GM21367 (cell line): ENCODE measurements at regions not wholly inside any gene's neighbourhood (a gene's known extent, or its start where the extent isn't known, plus 50 kb on each side); places are given as distances from the start of the nearest gene placed in this dataset.

Experiments used
- ATAC-seq: cut with Tn5 transposase; IDR thresholded peaks from one replicate; pipeline ENCODE4 v1.9.1; 2021; ENCODE audit not compliant: unreplicated experiment

DNA sequence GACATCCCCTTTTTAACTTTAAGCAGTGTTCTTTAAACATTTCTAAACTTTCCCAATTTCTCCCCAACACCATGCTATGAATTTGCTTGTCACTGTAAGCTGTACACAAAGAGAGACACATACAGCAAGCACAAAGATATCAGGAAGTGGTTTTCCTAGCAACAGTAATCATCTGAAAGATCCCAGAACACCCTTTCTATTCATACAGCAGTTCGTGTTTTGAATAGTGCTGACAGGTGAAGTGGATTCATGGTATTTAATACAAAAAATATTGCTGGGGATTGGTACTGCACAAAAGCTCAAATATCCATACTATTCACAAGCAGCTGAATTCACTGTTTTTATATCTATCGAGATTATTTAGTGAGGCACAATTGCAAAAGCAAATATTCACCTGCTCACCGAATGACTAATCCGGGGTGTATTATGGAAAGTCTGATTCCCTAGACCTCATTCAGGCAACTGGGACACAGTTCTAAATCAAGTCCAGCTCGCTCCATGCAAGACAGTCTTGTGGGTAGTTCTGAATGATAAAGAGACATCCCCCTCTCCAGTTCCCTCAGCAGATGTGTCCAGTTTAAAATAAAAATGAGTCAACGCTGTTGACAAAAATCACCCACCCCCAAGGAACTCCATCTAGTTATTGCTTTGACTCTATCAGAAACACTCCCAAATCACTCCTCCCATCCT lies 107.1 kb upstream of the TSHZ2 start:
- no peak for ATAC-seq

DNA sequence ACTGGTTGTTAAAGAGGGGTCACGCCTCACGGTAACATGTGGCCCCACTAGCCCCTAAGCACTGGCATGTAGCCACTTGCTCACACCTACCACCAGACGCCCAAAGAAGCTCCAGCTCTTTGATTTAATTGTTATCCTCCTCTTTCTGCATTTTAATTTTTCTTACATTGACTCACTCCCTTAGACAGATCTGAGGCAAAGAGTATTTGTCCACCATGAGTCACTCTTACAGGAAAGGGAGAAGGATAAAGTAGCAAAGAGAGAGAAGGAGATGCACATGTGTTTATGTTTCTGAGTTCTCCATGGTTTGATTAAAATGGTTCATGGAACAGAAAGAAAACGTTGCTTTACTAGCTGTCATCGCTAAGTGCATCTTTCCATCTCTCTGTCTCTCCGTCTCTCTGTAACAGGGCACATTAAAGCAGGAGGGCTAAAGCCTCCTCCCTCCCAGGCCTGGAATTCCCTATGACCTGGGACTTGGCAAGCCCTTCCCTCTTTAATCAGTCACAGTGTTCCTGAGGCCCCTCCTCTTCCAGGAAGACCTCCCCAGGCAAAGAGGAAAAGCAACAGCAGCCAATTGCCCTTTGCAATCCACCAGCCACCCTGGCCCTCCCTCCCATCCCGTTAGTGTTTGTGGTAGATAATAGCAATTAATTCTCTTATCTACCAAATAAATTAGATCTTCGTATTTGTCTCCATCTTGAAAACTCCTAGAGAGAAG lies 112.8 kb upstream of the TSHZ2 start:
- no peak for ATAC-seq

GRCh38 chr20:52852714-52853113 lies 119.4 kb upstream of the TSHZ2 start:
- no peak for ATAC-seq

- no peak for ATAC-seq
These were observed 124.3 kb upstream of the TSHZ2 start for GRCh38 chr20:52847731-52848359.

- no peak for ATAC-seq
These were observed 125.0 kb upstream of the TSHZ2 start for GRCh38 chr20:52847029-52847660.

GRCh38 chr20:52845044-52845443 lies 127.1 kb upstream of the TSHZ2 start:
- no peak for ATAC-seq

- ATAC-seq = no peak
These were observed 128.7 kb upstream of the TSHZ2 start for GRCh38 chr20:52843425-52843824.

DNA sequence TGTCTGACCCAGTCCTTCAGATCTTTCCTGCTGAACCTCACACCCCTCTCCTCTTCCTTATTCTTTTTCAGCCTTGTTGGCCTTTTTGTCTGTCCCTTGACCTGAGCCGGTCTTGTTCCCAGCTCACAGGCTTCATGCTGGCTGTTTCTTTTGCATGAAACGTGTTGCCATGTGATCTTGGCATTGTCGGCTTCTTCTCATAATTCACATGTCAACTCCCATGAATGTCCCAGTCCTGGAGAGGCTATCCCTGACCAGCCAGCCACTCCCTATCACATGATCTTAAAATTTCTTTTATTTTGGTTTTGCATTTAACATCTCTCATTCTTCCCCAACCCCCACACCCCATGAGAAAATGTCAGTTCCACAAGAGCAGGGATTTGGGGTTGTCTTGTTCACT lies 131.2 kb upstream of the TSHZ2 start:
- ATAC-seq = no peak

DNA sequence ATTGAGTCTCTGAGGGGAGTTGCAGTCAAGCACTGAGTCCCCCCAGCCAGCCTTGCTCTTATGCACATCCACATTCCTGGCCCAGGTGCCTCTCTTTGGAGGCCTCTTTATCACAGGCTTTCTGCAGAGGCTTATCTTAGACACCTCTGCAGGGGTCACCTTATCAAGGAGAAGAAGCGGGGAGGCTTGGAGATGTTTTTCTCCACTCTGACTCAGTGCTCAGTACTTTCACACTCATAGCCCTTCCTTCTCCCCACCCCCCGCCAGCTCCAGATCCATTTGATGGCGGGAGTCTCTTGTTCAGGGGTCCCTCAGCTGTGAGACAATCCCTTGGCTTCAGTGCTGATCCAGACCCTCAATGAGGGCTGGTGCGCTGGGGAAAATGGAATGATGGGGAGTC lies 132.1 kb upstream of the TSHZ2 start:
- ATAC-seq = no peak

DNA sequence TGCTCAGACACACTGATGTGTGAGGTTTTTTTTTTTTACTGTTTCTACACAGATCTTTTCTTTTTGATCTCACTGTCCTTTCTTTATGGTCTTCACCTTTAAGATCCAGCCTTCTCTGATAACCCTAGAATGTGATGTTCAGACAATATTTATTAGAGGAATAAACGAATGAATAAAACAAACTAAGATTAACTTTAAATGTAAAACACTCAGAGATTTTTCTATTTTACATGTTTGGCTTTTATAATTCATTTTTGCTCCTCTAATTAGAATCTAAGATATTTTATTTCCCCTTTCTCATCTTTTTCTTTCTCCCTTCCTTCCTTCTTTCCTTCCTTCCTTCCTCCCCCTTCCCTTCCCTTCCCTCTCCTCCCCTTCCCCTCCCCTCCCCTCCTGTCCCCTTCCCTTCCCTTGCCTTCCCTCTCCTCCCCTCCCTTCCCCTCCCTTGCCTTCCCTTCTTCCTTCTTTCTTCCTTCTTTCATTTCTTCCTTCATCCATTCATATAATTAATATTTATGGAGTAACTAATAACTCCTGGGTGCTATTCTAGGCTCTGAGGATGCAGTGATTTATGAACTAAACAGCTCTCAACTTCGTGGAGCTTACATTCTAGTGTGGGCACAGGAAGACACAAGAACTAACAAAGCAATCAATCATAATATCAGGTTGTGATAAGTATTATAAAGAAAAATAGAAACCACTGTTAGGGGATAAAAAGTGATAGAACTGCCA lies 133.5 kb upstream of the TSHZ2 start:
- no peak for ATAC-seq

DNA sequence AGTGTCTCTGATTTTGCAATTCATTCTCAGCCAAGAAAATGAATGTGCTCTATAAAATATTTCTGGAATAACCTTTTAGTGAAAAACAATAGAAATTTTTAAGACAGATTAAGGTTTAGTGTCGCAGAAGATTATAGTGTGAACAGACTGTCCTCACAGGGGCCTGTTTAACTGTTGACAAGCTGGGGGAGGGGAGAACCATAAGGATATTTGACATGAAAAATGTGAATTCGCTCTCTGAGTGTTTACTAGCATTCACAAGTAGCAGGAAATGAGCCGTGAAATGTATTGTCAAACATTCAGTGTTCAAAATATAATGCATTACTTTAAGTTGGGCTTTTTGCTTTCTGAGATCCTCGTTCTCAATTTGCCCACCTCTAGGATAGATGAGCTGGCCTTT lies 134.8 kb upstream of the TSHZ2 start:
- no peak for ATAC-seq

- no peak for ATAC-seq
These were observed 138.3 kb upstream of the TSHZ2 start for GRCh38 chr20:52833901-52834300.

- ATAC-seq = no peak
These were observed 139.9 kb upstream of the TSHZ2 start for GRCh38 chr20:52832151-52832774.

GRCh38 chr20:52830598-52830997 lies 141.6 kb upstream of the TSHZ2 start:
- ATAC-seq = no peak

DNA sequence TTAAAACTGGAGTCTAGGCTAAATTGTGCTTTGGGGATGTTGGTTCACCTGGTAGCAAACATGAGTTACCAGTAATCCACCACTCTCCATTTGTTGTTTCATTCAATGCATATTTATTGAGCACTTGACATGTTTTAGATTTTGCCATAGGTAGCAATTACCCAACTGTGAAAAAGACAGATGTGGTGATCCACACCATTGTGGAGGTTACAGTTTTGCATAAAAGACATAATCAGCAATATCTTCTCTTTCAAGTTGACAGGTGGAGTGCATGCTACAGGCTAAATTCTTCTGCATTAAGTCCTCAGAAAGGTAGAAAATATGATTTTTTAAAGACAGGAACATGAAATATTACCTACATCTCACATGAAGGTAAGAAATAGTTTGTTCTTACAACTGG lies 143.0 kb upstream of the TSHZ2 start:
- ATAC-seq = no peak

DNA sequence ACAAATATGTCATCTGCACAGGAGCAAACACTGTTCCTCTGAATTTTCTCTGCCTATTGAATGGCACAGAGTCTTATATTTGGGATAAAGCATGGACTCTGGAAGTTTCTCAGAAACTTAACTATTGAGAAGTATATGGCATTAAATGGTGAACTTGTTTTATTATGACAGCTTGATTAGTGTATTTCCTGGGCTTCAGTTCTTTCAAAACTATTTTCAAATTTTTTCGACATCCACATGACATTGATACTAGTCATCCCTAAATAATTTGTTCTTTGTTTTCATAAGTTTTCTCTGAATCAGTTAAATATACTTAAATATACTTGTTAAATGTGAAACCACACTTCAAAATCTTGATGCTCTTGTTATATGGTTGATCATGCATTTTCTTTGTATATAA lies 144.0 kb upstream of the TSHZ2 start:
- ATAC-seq = no peak

GRCh38 chr20:52826722-52827121 lies 145.4 kb upstream of the TSHZ2 start:
- ATAC-seq = no peak

DNA sequence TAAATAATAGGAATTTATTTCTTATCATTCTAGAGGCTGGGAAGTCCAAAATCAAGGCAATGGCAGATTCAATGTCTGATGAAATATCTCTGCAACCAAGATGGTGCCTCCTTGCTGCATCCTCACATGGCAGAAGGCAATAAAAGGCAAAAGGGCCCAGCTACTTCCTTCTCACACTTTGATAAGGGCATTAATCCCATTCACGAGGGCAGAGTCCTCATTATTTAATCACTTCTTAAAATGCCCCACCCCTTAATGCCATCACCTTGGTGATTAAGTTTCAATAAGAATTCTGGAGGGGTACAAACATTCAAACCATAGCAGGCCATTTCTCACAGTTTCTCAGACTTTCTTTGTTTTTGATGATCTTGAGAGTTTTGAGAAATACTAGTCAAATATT lies 145.8 kb upstream of the TSHZ2 start:
- ATAC-seq = no peak

DNA sequence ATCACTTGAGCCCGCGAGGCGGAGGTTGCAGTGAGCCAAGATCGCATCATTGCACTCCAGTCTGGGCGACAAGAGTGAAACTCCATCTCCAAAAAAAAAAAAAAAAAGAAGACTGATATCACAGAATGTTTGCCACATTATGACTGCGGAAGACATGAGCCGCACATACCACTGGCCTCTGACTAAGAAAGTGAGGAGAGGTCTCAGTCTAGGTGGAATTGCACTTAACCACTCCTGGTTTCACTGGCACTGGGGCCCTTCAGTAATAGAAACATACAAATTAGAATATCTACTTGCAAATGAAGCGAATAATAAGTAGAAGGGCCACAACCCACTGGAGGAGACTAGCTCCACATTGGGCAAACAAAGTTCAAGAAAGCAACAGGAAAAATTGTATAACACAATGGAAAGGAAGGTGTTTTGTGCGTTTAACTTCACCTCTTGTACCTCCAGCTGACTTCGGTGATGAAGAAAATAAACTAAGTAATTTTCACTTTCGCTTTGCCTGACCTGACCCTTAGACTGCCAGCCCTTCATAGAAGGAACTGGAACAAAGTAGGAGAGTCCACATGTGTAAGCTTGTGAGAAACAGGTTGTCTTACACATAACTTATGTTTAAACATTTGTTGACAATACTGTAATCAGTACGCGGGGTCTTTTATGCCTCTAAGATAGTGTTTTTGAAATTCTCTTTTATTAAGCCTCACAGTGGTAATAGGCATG lies 147.5 kb upstream of the TSHZ2 start:
- ATAC-seq = no peak

GRCh38 chr20:52823303-52823702 lies 148.9 kb upstream of the TSHZ2 start:
- ATAC-seq = no peak
